GM19455 (cell line): ENCODE measurements at regions not wholly inside any gene's neighbourhood (a gene's known extent, or its start where the extent isn't known, plus 50 kb on each side); places are given as distances from the start of the nearest gene placed in this dataset.

Experiments
- ATAC-seq: cut with Tn5 transposase; IDR thresholded peaks from one replicate; pipeline ENCODE4 v1.9.1; 2021; ENCODE audit not compliant: unreplicated experiment

- no peak for ATAC-seq
Measured at GRCh38 chr6:6704103-6705060, 115.9 kb downstream of the LY86 start.

- ATAC-seq, result no peak
Measured at GRCh38 chr6:6705061-6705425, 116.5 kb downstream of the LY86 start.

- ATAC-seq, result no peak
Measured at GRCh38 chr6:6705915-6706675, 117.6 kb downstream of the LY86 start.

GRCh38 chr6:6707143-6707542 lies 118.6 kb downstream of the LY86 start:
- no peak for ATAC-seq

- no peak for ATAC-seq
Measured at GRCh38 chr6:6709106-6709505, 120.6 kb downstream of the LY86 start.

- no peak for ATAC-seq
Measured at GRCh38 chr6:6711031-6711785, 122.7 kb downstream of the LY86 start.

GRCh38 chr6:6711832-6712448 lies 123.4 kb downstream of the LY86 start:
- ATAC-seq, result no peak

- ATAC-seq, result no peak
Measured at GRCh38 chr6:6712449-6713403, 124.2 kb downstream of the LY86 start.

- no peak for ATAC-seq
Measured at GRCh38 chr6:6713657-6714056, 125.1 kb downstream of the LY86 start.

GRCh38 chr6:6714118-6714897 lies 125.8 kb downstream of the LY86 start:
- ATAC-seq, result no peak

GRCh38 chr6:6714953-6715352 lies 126.4 kb downstream of the LY86 start:
- ATAC-seq, result no peak

- ATAC-seq, result no peak
Measured at GRCh38 chr6:6715465-6715864, 126.9 kb downstream of the LY86 start.

GRCh38 chr6:6716998-6717763 lies 128.7 kb downstream of the LY86 start:
- ATAC-seq, result no peak

- ATAC-seq, result no peak
Measured at GRCh38 chr6:6717953-6718352, 129.4 kb downstream of the LY86 start.

- no peak for ATAC-seq
Measured at GRCh38 chr6:6721606-6722005, 133.1 kb downstream of the LY86 start.

- ATAC-seq, result no peak
Measured at GRCh38 chr6:6722195-6722594, 133.7 kb downstream of the LY86 start.

GRCh38 chr6:6723361-6723760 lies 134.8 kb downstream of the LY86 start:
- no peak for ATAC-seq

- ATAC-seq, result no peak
Measured at GRCh38 chr6:6723921-6724538, 135.5 kb downstream of the LY86 start.
